Activated effector memory CD4-positive, alpha-beta T cell treated with anti-CD3 and anti-CD28 coated beads, Interleukin-2, amount 50 U/mL, for 16 hours (primary cell): ENCODE measurements at regions not wholly inside any gene's neighbourhood (a gene's known extent, or its start where the extent isn't known, plus 50 kb on each side); places are given as distances from the start of the nearest gene placed in this dataset.
"Not testable (repeated sequence)": the region's sequence is repeated elsewhere in the genome, so short reads cannot be mapped to it uniquely, and the experiment has no call there.

Experiments
- DNase-seq: peaks from one replicate; pipeline ENCODE4 v3.0.0-alpha.2; 2020

GRCh38 chr11:13183826-13184196 lies 93.8 kb upstream of the BMAL1 start:
- no peak for DNase-seq

- no peak for DNase-seq
Observed at GRCh38 chr11:13184295-13184794, 93.2 kb upstream of the BMAL1 start.

GRCh38 chr11:13188179-13188578 lies 89.4 kb upstream of the BMAL1 start:
- no peak for DNase-seq

- no peak for DNase-seq
Observed at GRCh38 chr11:13189561-13190426, 87.8 kb upstream of the BMAL1 start.

- no peak for DNase-seq
Observed at GRCh38 chr11:13193613-13194012, 84.0 kb upstream of the BMAL1 start.

- not testable (repeated sequence) for DNase-seq
Observed at GRCh38 chr11:13197374-13197773, 80.2 kb upstream of the BMAL1 start.

GRCh38 chr11:13205486-13205885 lies 72.1 kb upstream of the BMAL1 start:
- no peak for DNase-seq

GRCh38 chr11:13206086-13206640 lies 71.4 kb upstream of the BMAL1 start:
- DNase-seq: no peak

GRCh38 chr11:13207270-13207664 lies 70.3 kb upstream of the BMAL1 start:
- DNase-seq: no peak

- no peak for DNase-seq
Observed at GRCh38 chr11:13207665-13208594, 69.7 kb upstream of the BMAL1 start.

GRCh38 chr11:13208921-13209320 lies 68.7 kb upstream of the BMAL1 start:
- no peak for DNase-seq

- DNase-seq: no peak
Observed at GRCh38 chr11:13209379-13209778, 68.2 kb upstream of the BMAL1 start.

- DNase-seq: no peak
Observed at GRCh38 chr11:13210424-13210823, 67.2 kb upstream of the BMAL1 start.

- DNase-seq: no peak
Observed at GRCh38 chr11:13214276-13214675, 63.3 kb upstream of the BMAL1 start.

GRCh38 chr11:13215149-13215548 lies 62.4 kb upstream of the BMAL1 start:
- no peak for DNase-seq

GRCh38 chr11:13216019-13216710 lies 61.4 kb upstream of the BMAL1 start:
- DNase-seq: peak; percentile 71

- no peak for DNase-seq
Observed at GRCh38 chr11:13216711-13217075, 60.9 kb upstream of the BMAL1 start.

GRCh38 chr11:13218685-13219084 lies 58.9 kb upstream of the BMAL1 start:
- not testable (repeated sequence) for DNase-seq

GRCh38 chr11:13220148-13220547 lies 57.4 kb upstream of the BMAL1 start:
- DNase-seq: no peak

GRCh38 chr11:13221722-13222121 lies 55.9 kb upstream of the BMAL1 start:
- DNase-seq: no peak

- no peak for DNase-seq
Observed at GRCh38 chr11:13222285-13222684, 55.3 kb upstream of the BMAL1 start.

GRCh38 chr11:13223112-13223511 lies 54.5 kb upstream of the BMAL1 start:
- DNase-seq: no peak

- no peak for DNase-seq
Observed at GRCh38 chr11:13224324-13224723, 53.3 kb upstream of the BMAL1 start.
